ENCODE measurements at regions not wholly inside any gene's neighbourhood (a gene's known extent, or its start where the extent isn't known, plus 50 kb on each side); places are given as distances from the start of the nearest gene placed in this dataset.

DNA sequence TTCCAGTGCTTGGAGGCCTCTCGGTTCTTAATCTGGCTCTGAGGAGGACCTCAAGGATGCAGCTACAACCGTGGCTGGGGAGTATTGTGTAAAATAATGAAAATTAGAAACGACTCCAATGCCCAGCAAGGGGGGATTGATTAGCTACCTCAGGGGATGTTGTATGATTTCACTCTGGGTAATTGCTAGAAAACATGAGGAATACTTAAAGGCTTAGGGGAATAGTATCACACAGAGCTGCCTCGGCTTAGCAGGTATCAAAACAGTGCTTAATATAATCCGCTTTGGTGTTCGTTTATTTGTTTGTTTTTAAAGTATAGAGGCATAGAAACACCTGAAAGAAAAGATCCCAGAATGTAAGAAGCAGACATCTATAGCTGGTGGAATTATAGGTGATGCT lies 102.5 kb downstream of the INHBB start:
- TF ChIP-seq, protein P1, sequence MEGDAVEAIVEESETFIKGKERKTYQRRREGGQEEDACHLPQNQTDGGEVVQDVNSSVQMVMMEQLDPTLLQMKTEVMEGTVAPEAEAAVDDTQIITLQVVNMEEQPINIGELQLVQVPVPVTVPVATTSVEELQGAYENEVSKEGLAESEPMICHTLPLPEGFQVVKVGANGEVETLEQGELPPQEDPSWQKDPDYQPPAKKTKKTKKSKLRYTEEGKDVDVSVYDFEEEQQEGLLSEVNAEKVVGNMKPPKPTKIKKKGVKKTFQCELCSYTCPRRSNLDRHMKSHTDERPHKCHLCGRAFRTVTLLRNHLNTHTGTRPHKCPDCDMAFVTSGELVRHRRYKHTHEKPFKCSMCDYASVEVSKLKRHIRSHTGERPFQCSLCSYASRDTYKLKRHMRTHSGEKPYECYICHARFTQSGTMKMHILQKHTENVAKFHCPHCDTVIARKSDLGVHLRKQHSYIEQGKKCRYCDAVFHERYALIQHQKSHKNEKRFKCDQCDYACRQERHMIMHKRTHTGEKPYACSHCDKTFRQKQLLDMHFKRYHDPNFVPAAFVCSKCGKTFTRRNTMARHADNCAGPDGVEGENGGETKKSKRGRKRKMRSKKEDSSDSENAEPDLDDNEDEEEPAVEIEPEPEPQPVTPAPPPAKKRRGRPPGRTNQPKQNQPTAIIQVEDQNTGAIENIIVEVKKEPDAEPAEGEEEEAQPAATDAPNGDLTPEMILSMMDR (IDR thresholded peaks at IDR 0.05; ENCODE audit: low read length) = no peak
- TF ChIP-seq EZH2 (optimal IDR thresholded peaks at IDR 0.05; ENCODE audit: low read depth, low read length) = no peak

Measured in MM.1S (cell line).